ENCODE measurements at regions not wholly inside any gene's neighbourhood (a gene's known extent, or its start where the extent isn't known, plus 50 kb on each side); places are given as distances from the start of the nearest gene placed in this dataset.

GRCh38 chr2:186966015-186966414 lies 117.0 kb upstream of the ZSWIM2 start:
- no peak for TF ChIP-seq TOX (CRISPR knock-in tag; IDR thresholded peaks at IDR 0.05; ENCODE audit: borderline replicate concordance)
- TF ChIP-seq, protein P1, sequence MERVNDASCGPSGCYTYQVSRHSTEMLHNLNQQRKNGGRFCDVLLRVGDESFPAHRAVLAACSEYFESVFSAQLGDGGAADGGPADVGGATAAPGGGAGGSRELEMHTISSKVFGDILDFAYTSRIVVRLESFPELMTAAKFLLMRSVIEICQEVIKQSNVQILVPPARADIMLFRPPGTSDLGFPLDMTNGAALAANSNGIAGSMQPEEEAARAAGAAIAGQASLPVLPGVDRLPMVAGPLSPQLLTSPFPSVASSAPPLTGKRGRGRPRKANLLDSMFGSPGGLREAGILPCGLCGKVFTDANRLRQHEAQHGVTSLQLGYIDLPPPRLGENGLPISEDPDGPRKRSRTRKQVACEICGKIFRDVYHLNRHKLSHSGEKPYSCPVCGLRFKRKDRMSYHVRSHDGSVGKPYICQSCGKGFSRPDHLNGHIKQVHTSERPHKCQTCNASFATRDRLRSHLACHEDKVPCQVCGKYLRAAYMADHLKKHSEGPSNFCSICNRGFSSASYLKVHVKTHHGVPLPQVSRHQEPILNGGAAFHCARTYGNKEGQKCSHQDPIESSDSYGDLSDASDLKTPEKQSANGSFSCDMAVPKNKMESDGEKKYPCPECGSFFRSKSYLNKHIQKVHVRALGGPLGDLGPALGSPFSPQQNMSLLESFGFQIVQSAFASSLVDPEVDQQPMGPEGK (CRISPR knock-in tag; IDR thresholded peaks at IDR 0.05; ENCODE audit: borderline replicate concordance), result no peak
- no peak for TF ChIP-seq ZFP30 (CRISPR knock-in tag; IDR thresholded peaks at IDR 0.05)

Data from SK-N-SH treated with all-trans-retinoic acid at 6 μM for 48 hours (cell line).